DMS114 treated with DMSO at 0.1 percent for 48 hours (cell line): ENCODE measurements at regions not wholly inside any gene's neighbourhood (a gene's known extent, or its start where the extent isn't known, plus 50 kb on each side); places are given as distances from the start of the nearest gene placed in this dataset.
"Not testable (repeated sequence)": the region's sequence is repeated elsewhere in the genome, so short reads cannot be mapped to it uniquely, and the experiment has no call there.

Source experiments
- DNase-seq: peaks from one replicate; lab custom pipeline; 2025; ENCODE audit not compliant: unreplicated experiment; lab: John Stamatoyannopoulos, UW

- DNase-seq: no peak
These were observed 96.2 kb upstream of the KLHL13 start for GRCh38 chrX:118212817-118213183.

GRCh38 chrX:118215346-118215745 lies 98.7 kb upstream of the KLHL13 start:
- no peak for DNase-seq

DNA sequence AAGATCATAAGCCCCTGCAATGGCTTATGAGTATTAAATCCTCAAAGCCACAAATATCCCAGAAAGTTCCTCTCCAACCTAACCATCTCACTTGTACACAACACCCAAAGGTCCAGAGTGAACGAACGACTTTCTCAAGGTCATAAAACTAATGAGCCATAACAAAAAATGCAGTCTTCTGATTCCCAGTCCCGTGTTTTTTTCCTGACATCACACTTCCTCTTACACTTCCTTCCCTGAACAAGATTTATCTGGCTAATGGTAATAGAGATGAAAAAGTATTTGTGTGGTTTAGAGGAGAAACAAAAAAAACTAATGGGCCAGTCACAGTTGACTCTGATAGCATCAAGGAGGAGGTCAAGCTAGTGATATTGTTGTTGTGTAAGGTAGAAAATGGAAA lies 99.5 kb upstream of the KLHL13 start:
- no peak for DNase-seq

DNA sequence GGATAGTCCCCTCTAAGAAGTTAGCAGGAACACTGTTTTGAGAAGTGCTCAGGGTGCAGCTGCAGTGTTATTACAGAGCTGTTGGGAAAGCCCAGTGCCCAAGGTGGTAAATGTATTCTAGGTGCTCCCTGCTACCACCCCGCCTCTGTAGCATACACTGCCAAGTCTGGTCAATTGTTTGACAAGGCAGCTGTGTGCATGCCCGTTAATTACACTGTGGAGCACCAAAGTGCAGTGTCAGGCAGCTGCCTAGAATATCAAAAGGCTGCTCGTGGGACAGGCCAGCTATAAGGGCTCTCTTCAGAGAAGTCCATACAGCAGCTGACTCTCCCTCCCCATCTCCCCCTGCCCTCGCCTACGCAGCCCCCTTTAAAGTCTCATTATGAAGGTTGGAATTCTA lies 99.9 kb upstream of the KLHL13 start:
- no peak for DNase-seq

GRCh38 chrX:118218079-118218478 lies 101.5 kb upstream of the KLHL13 start:
- no peak for DNase-seq

DNA sequence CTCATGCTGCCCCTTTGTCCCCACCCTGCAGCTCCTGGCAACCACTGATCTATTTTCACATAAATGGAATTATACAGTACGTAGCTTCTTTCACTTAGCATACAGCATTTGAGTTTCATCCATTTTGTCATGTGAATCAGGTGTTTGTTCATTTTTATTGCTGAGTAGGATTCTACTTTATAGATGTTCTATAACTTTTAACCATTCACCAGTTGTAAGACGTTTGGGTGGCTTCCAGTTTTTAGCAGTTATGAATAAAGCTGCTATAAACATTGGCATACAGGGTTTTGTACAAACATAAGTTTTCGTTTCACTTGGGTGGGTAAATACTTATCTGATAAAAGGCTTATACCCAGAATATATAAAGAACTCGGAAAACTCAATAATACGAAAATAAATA lies 102.3 kb upstream of the KLHL13 start:
- no peak for DNase-seq

DNA sequence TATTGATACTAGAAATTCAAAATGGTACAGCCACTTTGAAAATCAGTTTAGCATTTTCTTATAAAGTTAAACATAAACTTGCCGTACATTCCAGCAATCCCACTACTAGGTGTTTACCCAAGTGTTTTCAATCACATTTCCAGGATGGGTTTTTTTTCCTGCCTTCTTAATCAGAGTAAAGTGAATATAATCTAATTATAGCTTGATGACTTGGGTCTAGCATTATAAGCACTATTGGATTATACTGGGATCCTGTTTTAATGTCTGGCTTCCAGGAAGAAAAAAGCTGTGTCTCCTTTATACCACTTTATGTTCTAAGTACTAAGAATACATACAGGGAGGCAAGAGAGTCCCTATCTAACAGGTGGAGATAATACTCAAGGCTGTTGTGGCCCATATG lies 103.3 kb upstream of the KLHL13 start:
- DNase-seq: no peak

DNA sequence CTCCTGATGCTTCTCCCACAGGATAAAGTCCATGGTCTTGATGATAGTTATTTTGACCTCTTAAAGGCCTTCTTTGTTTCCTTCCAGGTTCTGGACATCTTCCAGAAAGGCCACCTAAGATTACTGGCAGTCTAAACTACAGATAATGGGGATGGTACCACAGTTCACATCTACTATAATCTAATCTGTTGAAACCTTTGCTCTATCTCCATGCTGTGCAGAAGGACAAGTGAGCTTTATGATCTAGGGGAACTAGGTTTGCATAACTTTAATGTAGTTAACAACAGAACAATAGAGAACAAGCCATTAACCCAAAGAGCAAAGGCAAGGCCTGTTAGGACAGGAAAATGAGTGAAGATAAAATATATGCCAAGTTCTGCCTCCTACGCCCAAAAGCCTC lies 103.9 kb upstream of the KLHL13 start:
- DNase-seq: no peak

DNA sequence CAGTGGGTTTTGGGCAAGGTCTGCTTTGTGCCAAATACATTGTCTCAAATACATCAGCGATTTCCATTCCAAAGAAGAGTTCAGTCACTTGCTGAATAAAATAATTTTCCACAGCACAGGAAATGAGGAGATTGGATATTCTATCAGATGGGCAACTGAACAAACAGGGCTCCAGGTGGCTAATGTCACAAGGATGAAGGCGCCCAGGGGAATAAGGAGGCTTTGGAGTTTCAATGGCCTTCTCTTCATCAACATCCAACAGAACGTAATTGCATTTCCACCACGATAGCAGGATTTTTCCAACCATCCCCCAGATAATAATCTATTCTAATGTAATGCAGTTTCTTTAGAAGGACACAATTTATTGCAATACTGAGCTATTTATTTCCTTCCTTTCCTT lies 104.7 kb upstream of the KLHL13 start:
- no peak for DNase-seq

- DNase-seq: no peak
These were observed 105.1 kb upstream of the KLHL13 start for GRCh38 chrX:118221733-118222132.

DNA sequence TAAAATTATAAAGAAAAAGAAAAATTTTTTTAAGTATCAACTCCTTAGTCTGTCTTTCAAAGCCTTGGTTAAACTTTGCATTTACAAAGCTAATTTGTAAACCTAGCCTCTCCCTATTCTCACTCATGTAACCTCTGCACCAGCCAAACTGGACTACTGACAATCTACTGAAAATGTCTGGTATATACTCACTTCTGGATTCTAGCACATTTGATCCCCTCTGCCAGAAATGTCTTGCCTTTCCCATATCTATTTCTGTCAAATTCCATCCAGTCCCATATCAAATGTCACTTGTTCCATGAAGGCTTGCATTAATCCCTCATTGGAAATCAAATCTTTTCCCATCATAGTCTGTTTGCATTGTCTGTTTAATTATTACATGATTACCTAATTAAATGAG lies 105.8 kb upstream of the KLHL13 start:
- DNase-seq: no peak

DNA sequence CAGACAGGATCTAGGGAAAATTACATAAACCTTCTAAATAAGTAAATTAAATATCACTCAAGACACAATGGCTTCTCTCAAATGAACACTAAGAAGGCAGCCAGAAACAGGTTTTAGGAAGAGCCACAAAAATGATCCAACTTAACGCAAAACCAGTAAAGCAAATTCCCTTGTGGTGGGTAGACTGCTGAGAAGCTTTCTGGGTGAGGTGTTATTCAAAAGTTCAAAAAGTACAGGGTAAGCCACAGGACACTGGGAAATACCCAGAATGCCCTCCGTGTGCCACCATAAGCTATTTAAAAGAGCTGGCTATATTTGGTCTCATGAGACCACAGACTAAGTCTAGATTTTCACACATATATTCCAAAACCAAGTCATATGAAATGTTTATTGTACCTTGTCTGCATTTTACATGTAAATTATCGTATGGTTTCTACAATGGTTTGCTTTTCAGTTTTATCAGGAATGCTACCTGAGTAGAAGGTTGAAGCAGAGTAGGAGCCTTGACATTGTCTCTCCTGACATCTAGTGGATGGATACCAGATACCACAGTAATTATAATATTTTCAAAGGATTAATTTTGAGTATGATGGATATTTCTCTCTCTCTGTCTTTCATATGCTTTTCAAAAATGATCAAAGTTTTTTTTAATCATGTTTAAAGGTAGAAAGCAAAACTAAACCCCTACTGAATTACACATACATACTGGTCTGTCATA lies 109.3 kb upstream of the KLHL13 start:
- DNase-seq: no peak

GRCh38 chrX:118228041-118228440 lies 111.4 kb upstream of the KLHL13 start:
- no peak for DNase-seq

DNA sequence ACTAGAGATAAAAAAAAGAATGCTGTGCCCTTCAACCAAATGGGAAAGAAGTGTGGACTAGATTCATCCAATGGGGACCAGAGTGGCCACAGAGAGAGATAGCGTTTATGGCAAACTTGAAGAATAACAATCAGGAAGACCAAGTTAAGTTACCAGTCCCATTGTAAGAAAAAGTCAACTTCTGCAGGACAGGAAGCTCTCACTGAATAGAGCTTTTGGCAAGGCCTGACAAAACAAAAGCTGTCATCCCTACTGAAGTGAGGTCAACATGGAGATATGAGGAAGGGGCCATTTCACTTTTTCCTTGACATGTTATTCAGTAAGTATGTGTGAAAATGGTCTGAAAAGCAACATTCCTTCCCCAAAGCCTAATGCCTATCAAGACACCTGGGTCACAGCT lies 111.8 kb upstream of the KLHL13 start:
- no peak for DNase-seq

GRCh38 chrX:118231464-118231863 lies 114.4 kb upstream of the WDR44 start:
- no peak for DNase-seq

- DNase-seq: no peak
These were observed 106.6 kb upstream of the WDR44 start for GRCh38 chrX:118239178-118239870.

DNA sequence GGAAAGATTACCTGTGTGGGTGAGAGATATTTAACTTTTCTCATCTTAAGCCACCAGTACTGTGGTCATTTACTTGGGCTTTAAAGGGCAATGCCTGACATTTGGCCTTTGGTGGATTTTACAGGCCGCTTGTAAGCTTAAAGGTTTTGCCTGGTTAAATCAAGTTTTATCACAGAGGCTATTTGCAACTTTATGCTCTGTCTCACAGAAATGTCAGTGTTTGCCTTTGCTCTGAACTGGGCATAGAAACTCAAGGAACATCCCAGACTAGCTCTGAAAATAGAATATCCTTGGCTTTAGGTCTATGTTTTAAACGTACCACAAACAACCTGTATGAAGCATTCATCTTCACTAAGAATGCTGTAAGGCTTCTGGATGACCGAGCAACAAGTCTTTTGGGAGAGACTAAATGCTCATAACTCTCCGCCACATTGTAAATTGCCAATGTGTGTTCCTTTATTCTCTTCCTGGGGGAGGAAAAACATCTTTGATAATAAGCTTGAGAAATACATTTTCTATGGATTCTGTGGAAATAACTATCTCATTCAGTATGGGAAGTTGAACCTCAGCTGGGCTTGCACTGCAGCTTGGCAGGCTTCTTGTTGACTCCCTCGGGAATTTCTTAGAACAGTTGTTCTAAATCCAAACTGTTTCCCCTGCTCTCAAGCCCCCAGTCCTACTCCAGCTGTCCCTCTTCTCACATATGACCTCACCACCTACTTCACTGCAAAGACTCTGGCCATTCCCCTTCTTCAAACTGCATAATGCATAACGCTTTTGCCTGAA lies 105.8 kb upstream of the WDR44 start:
- DNase-seq: no peak

DNA sequence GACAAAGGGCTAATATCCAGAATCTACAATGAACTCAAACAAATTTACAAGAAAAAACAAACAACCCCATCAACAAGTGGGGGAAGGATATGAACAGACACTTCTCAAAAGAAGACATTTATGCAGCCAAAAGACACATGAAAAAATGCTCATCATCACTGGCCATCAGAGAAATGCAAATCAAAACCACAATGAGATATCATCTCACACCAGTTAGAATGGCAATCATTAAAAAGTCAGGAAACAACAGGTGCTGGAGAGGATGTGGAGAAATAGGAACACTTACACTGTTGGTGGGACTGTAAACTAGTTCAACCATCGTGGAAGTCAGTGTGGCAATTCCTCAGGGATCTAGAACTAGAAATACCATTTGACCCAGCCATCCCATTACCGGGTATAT lies 98.9 kb upstream of the WDR44 start:
- not testable (repeated sequence) for DNase-seq

DNA sequence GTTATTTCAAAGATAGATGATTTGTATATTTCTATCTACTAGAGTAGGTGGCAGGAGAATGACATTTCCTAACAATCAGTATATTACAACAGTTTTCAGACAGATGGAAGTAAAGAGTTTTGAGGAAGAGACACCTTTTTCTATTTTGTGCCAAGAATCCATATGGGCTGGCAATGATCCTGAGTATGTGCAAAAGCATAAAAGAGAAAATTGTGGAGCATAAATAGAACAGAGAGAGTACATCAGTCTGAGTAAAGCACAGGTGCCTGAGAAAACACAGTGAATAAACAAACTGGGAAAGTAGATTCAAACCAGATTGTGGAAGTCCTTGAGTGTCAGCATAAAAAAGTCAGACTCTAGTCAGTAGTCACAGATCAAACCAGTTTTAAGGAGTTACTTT lies 96.8 kb upstream of the WDR44 start:
- no peak for DNase-seq

DNA sequence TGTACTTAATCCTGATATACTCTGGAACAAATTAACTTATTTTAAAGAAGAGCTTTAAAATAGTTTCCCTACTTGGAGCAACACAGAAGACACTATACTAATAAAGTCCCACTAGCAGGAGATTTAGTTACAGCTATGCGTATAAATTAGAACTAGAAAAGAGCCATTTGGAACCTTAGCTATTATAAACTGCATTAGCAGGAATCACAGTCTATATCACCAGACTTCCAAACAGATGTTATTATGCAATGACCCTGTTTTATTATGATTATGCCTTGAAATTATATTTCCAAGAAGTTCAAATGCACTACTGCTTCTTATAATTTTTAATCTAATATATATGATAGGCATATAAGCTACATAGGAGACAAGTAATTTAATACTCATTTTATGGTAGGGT lies 95.5 kb upstream of the WDR44 start:
- DNase-seq: no peak

- no peak for DNase-seq
These were observed 94.6 kb upstream of the WDR44 start for GRCh38 chrX:118251271-118251670.

- DNase-seq: no peak
These were observed 92.9 kb upstream of the WDR44 start for GRCh38 chrX:118252967-118253366.
